ENCODE measurements at regions not wholly inside any gene's neighbourhood (a gene's known extent, or its start where the extent isn't known, plus 50 kb on each side); places are given as distances from the start of the nearest gene placed in this dataset.
A peak's percentile ranks its signal among the peaks of the same experiment; 100 is the strongest.

DNA sequence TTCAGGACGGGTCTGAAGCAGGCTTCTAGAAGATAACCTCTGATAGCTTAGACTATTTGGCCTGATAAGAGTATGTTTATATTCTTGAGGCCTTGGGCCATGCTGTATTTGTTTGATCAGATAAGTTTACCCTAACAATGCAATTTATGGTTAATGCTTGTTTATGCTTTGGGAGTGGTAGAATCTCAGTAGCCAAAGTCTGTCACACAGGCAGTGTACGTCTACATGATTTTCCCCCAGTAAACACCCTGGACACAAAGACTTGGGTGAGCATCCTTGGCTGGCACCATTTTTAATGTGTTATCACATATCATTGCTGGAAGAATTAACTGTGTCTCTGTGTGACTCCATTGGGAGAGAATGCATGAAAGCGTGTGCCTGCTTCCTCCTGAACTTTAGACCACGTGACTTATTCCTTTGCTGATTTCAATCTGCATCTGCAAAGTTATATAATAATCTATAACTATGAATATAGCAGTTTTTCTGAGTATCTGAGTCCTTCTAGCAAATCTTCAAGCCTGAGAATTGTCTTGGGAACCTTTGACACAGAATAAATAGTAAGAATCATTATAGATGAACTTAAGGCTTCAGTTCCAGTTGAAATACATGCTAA lies 172.4 kb downstream of the CASP12 start:
- H3K4me3 ChIP-seq (ENCODE audit: low read length), result no peak overlapping the region
- no peak overlapping the region for H2AFZ ChIP-seq (ENCODE audit: low read depth, low read length)
- no peaks in the 10 kb centered on the region for H3K4me1 ChIP-seq (ENCODE audit: insufficient read depth, low read length)
- no peaks in the 10 kb centered on the region for H3K27me3 ChIP-seq (ENCODE audit: insufficient read depth, low read length)
- H3K9me3 ChIP-seq (ENCODE audit: low read length), result no peaks in the 10 kb centered on the region
- no peaks in the 10 kb centered on the region for H3K36me3 ChIP-seq (ENCODE audit: insufficient read depth, low read length)

DNA sequence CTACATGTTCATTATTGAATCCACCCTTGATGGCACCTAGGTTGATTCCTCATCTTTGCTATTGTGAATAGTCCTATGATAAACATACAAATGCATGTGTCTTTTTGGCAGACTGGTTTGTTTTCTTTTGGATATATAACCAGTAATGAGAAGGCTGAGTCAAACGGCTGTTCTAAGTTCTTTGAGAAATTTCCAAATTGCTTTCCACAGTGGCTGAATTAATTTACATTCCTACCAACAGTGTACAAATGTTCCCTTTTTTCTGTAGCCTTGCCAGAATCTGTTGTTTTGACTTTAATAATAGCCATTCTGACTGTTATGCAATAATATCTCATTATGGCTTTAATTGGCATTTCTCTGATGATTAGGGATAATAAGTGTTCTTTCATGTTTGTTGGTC lies 184.9 kb downstream of the CASP12 start:
- Histone ChIP-seq H3K4me1 (ENCODE audit: insufficient read depth, low read length) (no peaks in the 10 kb centered on the region), H2AFZ (ENCODE audit: low read depth, low read length) (no peak overlapping the region), H3K36me3 (ENCODE audit: insufficient read depth, low read length) (no peaks in the 10 kb centered on the region), H3K4me3 (ENCODE audit: low read length) (no peak overlapping the region), H3K9me3 (ENCODE audit: low read length) (no peaks in the 10 kb centered on the region), H3K27me3 (ENCODE audit: insufficient read depth, low read length) (no peaks in the 10 kb centered on the region)

DNA sequence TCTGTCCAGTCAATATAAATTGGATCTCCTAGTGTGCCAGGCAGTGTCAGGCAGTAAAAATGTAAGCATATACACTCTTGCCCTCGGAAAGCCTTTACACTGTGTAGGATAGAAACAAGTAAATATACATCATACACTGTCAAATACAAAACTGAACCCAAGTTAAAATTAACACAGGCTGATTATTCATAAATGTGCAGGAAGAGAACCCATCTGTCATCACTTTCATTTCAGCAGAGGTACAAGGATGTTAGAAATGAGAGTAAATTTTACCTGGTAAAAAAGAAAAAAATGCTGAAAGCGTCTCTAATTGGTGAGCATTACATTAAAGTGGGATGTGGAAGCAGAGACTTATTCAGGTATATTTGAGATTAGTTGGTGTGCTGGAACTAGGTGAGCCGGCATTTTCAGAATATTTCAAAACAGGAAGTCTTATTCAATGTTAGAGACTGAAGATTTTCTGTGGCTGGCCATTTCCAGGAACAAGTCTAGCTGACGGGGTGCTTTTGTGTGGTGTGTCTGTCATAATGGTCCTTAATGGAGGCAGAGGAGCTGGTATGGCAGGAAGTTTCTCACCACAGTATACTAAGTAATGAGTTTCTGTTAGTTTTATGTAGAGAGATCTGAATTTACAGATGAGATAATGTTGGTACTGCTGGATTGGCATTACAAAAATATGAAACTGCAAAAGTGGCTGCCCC lies 192.6 kb downstream of the CASP12 start:
- Histone ChIP-seq H3K9me3 (ENCODE audit: low read length) (no peaks in the 10 kb centered on the region), H3K4me1 (ENCODE audit: insufficient read depth, low read length) (no peaks in the 10 kb centered on the region), H3K4me3 (ENCODE audit: low read length) (no peak overlapping the region), H2AFZ (ENCODE audit: low read depth, low read length) (peak overlapping the region; percentile 91), H3K36me3 (ENCODE audit: insufficient read depth, low read length) (no peaks in the 10 kb centered on the region), H3K27me3 (ENCODE audit: insufficient read depth, low read length) (no peaks in the 10 kb centered on the region)

DNA sequence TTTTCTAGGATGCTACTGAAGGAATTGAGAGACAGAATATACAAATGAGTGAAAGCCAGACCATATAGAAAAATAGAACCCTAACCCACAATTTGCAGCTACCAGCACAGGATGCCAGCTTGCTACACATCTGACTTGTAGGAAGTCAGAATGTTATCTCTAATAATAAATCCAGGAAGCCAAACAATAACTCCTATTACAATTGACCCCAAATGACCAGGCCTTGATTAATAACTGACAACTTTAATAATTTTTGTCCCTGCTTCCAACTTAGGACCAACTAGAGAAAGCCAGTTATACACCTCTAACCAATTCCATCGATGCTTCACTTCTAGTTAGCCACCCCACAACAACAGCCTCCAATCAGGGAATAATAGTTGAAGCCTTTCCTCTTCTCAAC lies 193.4 kb downstream of the CASP12 start:
- Histone ChIP-seq H3K4me1 (ENCODE audit: insufficient read depth, low read length) (no peaks in the 10 kb centered on the region), H2AFZ (ENCODE audit: low read depth, low read length) (no peak overlapping the region), H3K9me3 (ENCODE audit: low read length) (no peaks in the 10 kb centered on the region), H3K27me3 (ENCODE audit: insufficient read depth, low read length) (no peaks in the 10 kb centered on the region), H3K4me3 (ENCODE audit: low read length) (no peak overlapping the region), H3K36me3 (ENCODE audit: insufficient read depth, low read length) (no peaks in the 10 kb centered on the region)

DNA sequence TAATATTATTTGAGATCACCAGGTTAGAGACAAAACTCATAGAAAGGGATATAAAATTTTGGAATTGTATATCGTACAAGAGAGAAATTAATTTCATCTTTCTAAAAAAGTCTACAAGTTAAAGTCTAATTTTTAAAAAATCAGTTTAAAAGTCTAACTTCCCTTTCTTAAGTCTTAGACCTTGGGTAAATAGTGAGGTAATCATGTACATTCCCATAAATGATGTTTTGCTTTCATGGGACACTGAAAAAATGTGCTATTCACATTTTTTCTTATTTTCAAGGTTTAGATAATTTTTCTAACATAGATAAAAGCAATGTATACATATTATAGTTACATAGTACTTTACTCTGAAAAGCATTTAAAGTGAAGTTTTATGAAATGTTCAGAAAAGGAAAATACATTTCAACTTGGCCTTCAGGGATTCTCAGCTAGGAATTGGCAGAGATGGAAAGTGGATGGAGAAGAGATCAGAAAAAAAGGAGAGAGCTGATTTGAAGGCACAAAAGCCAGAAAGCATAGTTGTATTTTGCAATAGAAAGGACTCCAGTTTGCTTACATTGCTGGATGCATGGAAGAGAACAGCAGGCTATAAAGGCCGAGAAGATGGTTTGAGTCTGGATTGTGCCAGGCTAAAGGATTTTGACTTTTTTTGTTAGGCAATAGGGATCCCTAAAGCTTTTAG lies 194.0 kb downstream of the CASP12 start:
- Histone ChIP-seq H3K36me3 (ENCODE audit: insufficient read depth, low read length) (no peaks in the 10 kb centered on the region), H2AFZ (ENCODE audit: low read depth, low read length) (no peak overlapping the region), H3K4me1 (ENCODE audit: insufficient read depth, low read length) (no peaks in the 10 kb centered on the region), H3K4me3 (ENCODE audit: low read length) (no peak overlapping the region), H3K9me3 (ENCODE audit: low read length) (no peaks in the 10 kb centered on the region), H3K27me3 (ENCODE audit: insufficient read depth, low read length) (no peaks in the 10 kb centered on the region)

DNA sequence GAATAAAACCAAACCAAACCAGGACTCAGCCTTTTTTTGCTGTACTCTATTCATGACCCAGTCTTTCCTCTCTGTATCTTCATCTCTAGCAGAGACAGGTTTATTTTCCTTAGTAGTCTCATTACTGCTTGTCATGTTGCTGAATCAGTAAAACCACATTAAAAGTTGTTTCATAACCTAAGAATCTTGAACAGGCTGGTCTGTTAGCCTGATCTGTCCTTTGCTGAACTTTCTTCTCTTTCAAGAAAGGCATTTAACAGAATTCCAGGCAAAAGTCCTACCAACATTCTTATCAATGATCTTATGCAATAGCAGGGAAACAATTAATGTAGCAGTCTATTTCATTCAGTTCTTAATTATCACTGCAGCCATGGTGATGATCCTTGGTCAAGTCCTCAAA lies 197.7 kb downstream of the CASP12 start:
- no peak overlapping the region for H3K4me3 ChIP-seq (ENCODE audit: low read length)

DNA sequence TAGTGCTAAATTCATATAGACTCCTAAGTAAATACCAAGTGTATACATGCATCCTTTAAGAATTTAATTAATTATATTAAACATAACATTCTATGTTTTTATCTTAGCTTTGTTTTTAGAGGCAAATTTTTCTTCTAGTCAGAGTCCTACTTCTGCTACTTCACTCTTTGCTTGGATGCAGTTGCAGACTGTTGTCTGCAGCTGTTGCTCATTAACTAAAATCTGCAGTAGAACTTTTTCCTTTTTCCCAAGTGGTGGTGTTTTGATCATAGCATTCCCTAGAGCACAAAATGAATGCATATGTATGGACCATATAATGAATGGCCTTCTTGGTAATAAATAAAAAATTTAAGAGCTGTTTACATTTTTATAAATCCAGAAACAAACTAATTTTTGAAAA lies 198.3 kb downstream of the CASP12 start:
- no peak overlapping the region for H3K4me3 ChIP-seq (ENCODE audit: low read length)
- H3K4me1 ChIP-seq (ENCODE audit: insufficient read depth, low read length), result no peaks in the 10 kb centered on the region
- no peak overlapping the region for H2AFZ ChIP-seq (ENCODE audit: low read depth, low read length)
- H3K27me3 ChIP-seq (ENCODE audit: insufficient read depth, low read length), result no peaks in the 10 kb centered on the region
- no peaks in the 10 kb centered on the region for H3K36me3 ChIP-seq (ENCODE audit: insufficient read depth, low read length)
- H3K9me3 ChIP-seq (ENCODE audit: low read length), result no peaks in the 10 kb centered on the region

More for the DNA sequence above, 197.7 kb downstream of the CASP12 start:
- Histone ChIP-seq H3K9me3 (ENCODE audit: low read length) (no peaks in the 10 kb centered on the region), H2AFZ (ENCODE audit: low read depth, low read length) (no peak overlapping the region), H3K27me3 (ENCODE audit: insufficient read depth, low read length) (no peaks in the 10 kb centered on the region), H3K4me1 (ENCODE audit: insufficient read depth, low read length) (no peaks in the 10 kb centered on the region), H3K36me3 (ENCODE audit: insufficient read depth, low read length) (no peaks in the 10 kb centered on the region)

DNA sequence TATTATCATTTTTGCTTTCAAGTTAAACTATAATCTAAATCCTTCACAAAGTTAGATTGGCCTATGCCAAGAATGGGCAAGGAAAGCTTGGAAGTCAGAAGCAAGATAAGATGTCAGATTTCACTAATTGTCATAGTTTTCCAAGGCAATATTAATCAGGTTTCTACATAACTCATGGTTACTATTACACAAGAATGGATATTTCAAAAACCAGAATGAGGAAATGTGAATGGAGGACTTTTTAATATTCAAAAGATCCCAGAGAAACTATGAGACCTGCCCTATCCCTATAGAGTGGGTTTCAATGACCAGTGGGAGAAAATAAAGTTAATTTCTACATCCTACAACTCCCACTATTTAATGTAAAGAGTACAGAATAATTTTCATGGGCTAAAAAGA lies 203.2 kb downstream of the CASP12 start:
- no peaks in the 10 kb centered on the region for H3K36me3 ChIP-seq (ENCODE audit: insufficient read depth, low read length)
- no peaks in the 10 kb centered on the region for H3K27me3 ChIP-seq (ENCODE audit: insufficient read depth, low read length)
- H3K9me3 ChIP-seq (ENCODE audit: low read length), result no peaks in the 10 kb centered on the region
- no peaks in the 10 kb centered on the region for H3K4me1 ChIP-seq (ENCODE audit: insufficient read depth, low read length)
- H2AFZ ChIP-seq (ENCODE audit: low read depth, low read length), result no peak overlapping the region
- H3K4me3 ChIP-seq (ENCODE audit: low read length), result no peak overlapping the region

DNA sequence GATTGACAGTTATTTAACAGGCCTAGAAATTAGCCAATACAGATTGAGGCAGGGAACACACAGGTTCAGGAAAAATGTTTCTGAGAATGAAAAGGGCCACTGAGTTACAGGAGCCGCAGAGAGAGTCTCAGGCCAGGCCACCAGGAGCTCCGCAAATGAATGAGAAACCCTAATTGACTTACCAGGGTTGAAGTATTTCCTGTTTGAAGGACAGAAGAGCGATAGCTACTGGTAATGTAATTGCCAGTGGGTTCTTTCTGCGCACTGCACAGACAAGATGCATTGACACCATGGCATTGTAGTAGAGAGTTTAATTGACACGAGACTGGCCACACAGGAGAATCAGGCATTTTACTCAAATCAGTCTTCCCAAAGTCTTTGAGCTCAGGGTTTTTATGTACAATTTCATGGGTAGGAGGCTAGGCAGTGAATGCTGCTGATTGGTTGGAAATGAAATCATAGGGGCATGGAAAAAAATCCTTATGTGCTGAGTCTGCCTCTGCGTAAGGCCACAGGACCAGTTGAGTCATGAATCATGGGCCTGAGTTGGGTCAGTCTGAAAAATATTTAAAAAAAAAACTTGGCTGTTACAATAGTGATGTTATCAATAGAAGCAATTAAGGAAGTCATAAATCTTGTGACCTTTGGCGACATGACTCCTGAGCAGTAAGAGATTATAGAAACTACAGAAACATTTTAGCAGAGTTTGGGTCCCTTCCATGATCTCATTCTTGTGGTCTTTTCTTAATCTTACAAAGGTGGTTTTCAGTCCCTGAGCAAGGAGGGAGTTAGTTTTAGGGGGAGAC lies 203.8 kb downstream of the CASP12 start:
- H3K36me3 ChIP-seq (ENCODE audit: insufficient read depth, low read length), result no peaks in the 10 kb centered on the region
- no peak overlapping the region for H2AFZ ChIP-seq (ENCODE audit: low read depth, low read length)
- H3K27me3 ChIP-seq (ENCODE audit: insufficient read depth, low read length), result no peaks in the 10 kb centered on the region
- H3K4me1 ChIP-seq (ENCODE audit: insufficient read depth, low read length), result no peaks in the 10 kb centered on the region
- no peak overlapping the region for H3K4me3 ChIP-seq (ENCODE audit: low read length)
- no peaks in the 10 kb centered on the region for H3K9me3 ChIP-seq (ENCODE audit: low read length)

DNA sequence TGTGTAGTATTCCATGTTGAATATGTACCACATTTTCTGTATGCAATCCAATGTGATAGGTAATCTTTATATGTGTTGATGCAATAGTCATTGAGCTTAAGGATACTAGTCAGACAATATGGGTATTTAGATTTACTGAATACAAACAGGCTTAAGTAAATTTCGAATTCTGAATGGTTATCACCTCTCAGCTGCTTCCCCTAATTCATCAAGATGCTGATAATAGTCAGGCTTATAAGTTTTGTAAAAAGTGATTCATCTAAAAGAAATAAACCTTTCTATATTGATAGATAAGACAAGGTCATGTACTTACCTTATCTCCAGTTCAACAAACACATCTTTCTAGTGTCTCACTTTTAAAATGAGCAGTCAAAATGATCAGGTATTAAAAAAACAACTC lies 205.5 kb downstream of the CASP12 start:
- Histone ChIP-seq H3K36me3 (ENCODE audit: insufficient read depth, low read length) (no peaks in the 10 kb centered on the region), H2AFZ (ENCODE audit: low read depth, low read length) (no peak overlapping the region), H3K27me3 (ENCODE audit: insufficient read depth, low read length) (no peaks in the 10 kb centered on the region), H3K4me1 (ENCODE audit: insufficient read depth, low read length) (no peaks in the 10 kb centered on the region), H3K4me3 (ENCODE audit: low read length) (no peak overlapping the region), H3K9me3 (ENCODE audit: low read length) (no peaks in the 10 kb centered on the region)

DNA sequence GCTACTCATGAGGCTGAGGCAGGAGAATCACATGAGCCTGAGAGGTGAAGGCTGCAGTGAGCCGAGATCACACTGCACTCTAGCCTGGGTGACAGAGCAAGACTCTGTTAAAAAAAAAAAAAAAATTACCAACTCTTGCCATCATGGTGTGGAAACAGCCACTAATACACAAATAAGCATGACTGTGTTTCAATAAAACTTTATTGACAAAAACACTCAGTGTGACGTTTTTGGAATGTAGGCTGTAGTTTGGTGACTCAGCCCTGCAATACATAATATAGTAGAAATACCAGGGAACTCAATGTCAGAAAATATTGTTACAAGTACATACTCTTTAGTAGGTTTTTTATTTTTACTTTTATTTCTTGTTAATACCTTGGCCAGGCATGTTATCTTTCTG lies 207.1 kb downstream of the CASP12 start:
- no peaks in the 10 kb centered on the region for H3K4me1 ChIP-seq (ENCODE audit: insufficient read depth, low read length)
- H3K9me3 ChIP-seq (ENCODE audit: low read length), result no peaks in the 10 kb centered on the region
- H3K4me3 ChIP-seq (ENCODE audit: low read length), result no peak overlapping the region
- H3K27me3 ChIP-seq (ENCODE audit: insufficient read depth, low read length), result no peaks in the 10 kb centered on the region
- no peak overlapping the region for H2AFZ ChIP-seq (ENCODE audit: low read depth, low read length)
- H3K36me3 ChIP-seq (ENCODE audit: insufficient read depth, low read length), result no peaks in the 10 kb centered on the region

DNA sequence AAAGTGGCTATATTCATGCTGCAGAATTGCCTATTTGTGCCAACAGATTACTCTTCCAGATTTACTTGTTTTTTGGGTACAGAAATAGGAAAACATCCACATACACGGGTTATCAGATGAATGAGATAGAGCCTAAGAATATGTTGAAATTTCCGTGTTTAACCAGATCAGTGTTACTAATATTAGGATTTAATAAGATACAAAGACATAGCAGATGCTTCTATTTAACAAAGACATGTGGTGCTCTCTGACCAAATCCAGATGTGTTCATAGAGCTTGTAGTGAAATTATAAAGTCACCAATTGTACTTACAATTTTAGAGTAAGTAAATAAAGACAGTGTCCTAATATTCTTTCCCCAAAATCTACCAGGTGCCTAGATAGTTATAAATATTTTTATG lies 208.0 kb downstream of the CASP12 start:
- no peaks in the 10 kb centered on the region for H3K27me3 ChIP-seq (ENCODE audit: insufficient read depth, low read length)
- no peak overlapping the region for H3K4me3 ChIP-seq (ENCODE audit: low read length)
- H3K4me1 ChIP-seq (ENCODE audit: insufficient read depth, low read length), result no peaks in the 10 kb centered on the region
- no peaks in the 10 kb centered on the region for H3K36me3 ChIP-seq (ENCODE audit: insufficient read depth, low read length)
- no peak overlapping the region for H2AFZ ChIP-seq (ENCODE audit: low read depth, low read length)
- no peaks in the 10 kb centered on the region for H3K9me3 ChIP-seq (ENCODE audit: low read length)

DNA sequence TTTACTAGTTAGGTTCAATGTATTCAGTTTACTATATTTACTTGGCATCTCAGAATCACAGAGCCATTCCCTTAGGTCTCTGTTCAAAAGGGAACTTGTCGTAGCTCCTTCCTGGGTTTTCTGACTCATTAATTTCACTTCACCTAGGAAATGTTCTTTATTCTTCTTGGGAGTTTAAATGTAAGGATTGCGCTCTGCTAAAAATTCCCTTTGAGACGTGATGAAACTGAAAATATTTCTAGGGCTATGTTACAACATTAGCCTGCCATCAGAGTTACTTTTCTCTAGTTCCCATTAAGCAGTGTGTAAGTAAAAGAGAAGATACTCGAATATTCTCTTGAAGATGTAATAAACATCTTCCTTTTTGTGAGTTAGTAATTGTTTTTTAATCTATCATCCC lies 209.5 kb downstream of the CASP12 start:
- Histone ChIP-seq H2AFZ (ENCODE audit: low read depth, low read length) (no peak overlapping the region), H3K9me3 (ENCODE audit: low read length) (no peaks in the 10 kb centered on the region), H3K4me3 (ENCODE audit: low read length) (no peak overlapping the region), H3K36me3 (ENCODE audit: insufficient read depth, low read length) (no peaks in the 10 kb centered on the region), H3K27me3 (ENCODE audit: insufficient read depth, low read length) (no peaks in the 10 kb centered on the region), H3K4me1 (ENCODE audit: insufficient read depth, low read length) (no peaks in the 10 kb centered on the region)
